Right atrium auricular region (tissue), 2 donors: ENCODE measurements at regions not wholly inside any gene's neighbourhood (a gene's known extent, or its start where the extent isn't known, plus 50 kb on each side); places are given as distances from the start of the nearest gene placed in this dataset.

Experiments
- DNase-seq: peaks from one replicate; pipeline ENCODE4 v3.0.0-alpha.2; 2019; ENCODE audit warnings: low spot score
- H3K27ac ChIP-seq, 2 donors: fragments of 200-600 bp; sonication (generic); 1 replicate in 1 of 2; 2 replicates in 1 of 2; pipeline ENCODE4 v1.5.1; 2016 to 2019
- H3K27me3 ChIP-seq, 2 donors: fragments of 200-600 bp; sonication (generic); one replicate each; pipeline versions ENCODE4 v1.5.1 to v1.6.0; 2017 to 2019
- H3K36me3 ChIP-seq: fragments of 200-600 bp; sonication (generic); one replicate; pipeline ENCODE4 v1.5.1; 2016
- H3K4me1 ChIP-seq, 2 donors: fragments of 200-600 bp; sonication (generic); one replicate each; pipeline versions ENCODE4 v1.5.1 to v1.6.0; 2017 to 2019
- H3K4me3 ChIP-seq, 2 donors: fragments of 200-600 bp; sonication (generic); 1 replicate in 1 of 2; 2 replicates in 1 of 2; pipeline ENCODE4 v1.5.1; 2017 to 2019; ENCODE audit warnings: mild to moderate bottlenecking in 1 of 2, moderate library complexity in 1 of 2
- H3K9me3 ChIP-seq, 2 donors: fragments of 200-600 bp; sonication (generic); one replicate each; pipeline ENCODE4 v1.5.1; 2019
- TF ChIP-seq, protein P1 (sequence below), 2 donors: fragments of 200-600 bp; sonication (generic); IDR thresholded peaks; one replicate each; pipeline ENCODE4 v1.5.1; 2019; ENCODE audit warnings: antibody characterized with exemption in 2 of 2

DNA sequence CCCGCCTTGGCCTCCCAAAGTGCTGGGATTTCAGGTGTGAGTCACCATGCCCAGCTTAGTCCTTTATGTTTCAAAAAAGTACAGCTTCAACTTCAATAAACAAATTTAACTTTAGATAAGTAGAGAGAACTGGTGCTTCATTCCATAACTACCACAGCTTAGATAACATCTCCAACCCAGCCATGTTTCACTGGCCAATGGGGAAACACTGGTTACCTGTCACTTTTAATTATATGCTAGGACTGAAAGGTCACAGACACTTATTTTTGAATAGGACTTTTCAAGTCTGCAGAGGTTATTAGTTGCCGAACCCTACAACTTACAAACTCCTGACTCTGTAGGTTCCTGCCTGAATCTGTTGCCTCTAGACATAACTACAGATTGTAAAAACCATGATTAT is 56.5 kb upstream of the ST6GALNAC3 start:
- Histone ChIP-seq H3K36me3 (no peaks in the 10 kb centered on the region), H3K4me3 (no peak overlapping the region), H3K27ac (no peak overlapping the region), H3K9me3 (no peaks in the 10 kb centered on the region), H3K27me3 (no peaks in the 10 kb centered on the region), H3K4me1 (no peaks in the 10 kb centered on the region)
- TF ChIP-seq, protein P1, sequence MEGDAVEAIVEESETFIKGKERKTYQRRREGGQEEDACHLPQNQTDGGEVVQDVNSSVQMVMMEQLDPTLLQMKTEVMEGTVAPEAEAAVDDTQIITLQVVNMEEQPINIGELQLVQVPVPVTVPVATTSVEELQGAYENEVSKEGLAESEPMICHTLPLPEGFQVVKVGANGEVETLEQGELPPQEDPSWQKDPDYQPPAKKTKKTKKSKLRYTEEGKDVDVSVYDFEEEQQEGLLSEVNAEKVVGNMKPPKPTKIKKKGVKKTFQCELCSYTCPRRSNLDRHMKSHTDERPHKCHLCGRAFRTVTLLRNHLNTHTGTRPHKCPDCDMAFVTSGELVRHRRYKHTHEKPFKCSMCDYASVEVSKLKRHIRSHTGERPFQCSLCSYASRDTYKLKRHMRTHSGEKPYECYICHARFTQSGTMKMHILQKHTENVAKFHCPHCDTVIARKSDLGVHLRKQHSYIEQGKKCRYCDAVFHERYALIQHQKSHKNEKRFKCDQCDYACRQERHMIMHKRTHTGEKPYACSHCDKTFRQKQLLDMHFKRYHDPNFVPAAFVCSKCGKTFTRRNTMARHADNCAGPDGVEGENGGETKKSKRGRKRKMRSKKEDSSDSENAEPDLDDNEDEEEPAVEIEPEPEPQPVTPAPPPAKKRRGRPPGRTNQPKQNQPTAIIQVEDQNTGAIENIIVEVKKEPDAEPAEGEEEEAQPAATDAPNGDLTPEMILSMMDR (IDR thresholded peaks at IDR 0.05): no peak
- no peak for DNase-seq

- H3K36me3 ChIP-seq: no peaks in the 10 kb centered on the region
- no peak for DNase-seq
- H3K4me1 ChIP-seq: no peaks in the 10 kb centered on the region
- TF ChIP-seq, protein P1 (IDR thresholded peaks at IDR 0.05): no peak
- no peaks in the 10 kb centered on the region for H3K9me3 ChIP-seq
- no peak overlapping the region for H3K27ac ChIP-seq
- H3K4me3 ChIP-seq: no peak overlapping the region
- H3K27me3 ChIP-seq: no peaks in the 10 kb centered on the region
Measured at GRCh38 chr1:76021846-76022245, 52.7 kb upstream of the ST6GALNAC3 start.

DNA sequence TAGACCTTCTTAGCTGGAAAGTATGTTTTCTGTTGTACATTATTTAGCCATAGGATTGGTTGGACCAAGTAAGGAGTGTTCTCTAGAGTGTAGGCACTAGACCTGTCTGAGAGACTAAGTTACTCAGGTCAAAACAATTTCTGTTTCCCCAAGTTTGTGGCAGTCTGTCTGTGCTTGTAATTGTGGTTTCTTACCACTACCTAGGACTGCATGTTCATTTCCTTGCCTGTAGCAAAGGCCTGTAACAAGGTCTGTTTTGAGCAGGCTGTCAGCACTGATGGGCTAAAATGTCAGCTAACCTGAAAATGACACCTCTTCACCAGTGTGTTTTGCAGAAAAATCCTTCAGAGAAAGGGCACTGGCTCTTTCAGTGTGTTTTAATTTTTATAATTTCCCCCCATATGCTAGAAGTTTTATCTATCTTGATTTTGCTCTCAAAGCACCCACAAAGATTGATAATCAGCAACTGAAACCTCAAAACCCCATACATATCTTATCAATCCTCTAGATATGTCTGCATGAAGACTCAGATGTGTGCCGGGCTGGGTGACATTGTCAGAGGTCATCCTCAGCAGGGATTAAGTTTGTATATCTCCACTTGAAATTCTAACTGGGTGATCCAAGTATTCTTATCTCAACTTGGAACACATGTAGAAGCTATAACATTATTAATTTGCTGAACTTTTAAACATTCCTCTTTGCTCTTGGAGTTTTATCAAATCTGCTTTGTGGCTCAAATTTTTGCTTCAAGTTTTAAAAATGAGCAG is 50.7 kb upstream of the ST6GALNAC3 start:
- Histone ChIP-seq H3K4me3 (no peak overlapping the region), H3K4me1 (no peaks in the 10 kb centered on the region)

More for the DNA sequence above, 50.7 kb upstream of the ST6GALNAC3 start:
- no peak for DNase-seq
- Histone ChIP-seq H3K9me3 (no peaks in the 10 kb centered on the region), H3K36me3 (no peaks in the 10 kb centered on the region), H3K27me3 (no peaks in the 10 kb centered on the region), H3K27ac (no peak overlapping the region)
- TF ChIP-seq, protein P1 (IDR thresholded peaks at IDR 0.05): no peak
